ENCODE measurements at regions not wholly inside any gene's neighbourhood (a gene's known extent, or its start where the extent isn't known, plus 50 kb on each side); places are given as distances from the start of the nearest gene placed in this dataset.

- H3K9me3 ChIP-seq (ENCODE audit: control insufficient read depth, insufficient read depth, low read depth, low read length), result no peaks in the 10 kb centered on the region
- no peaks in the 10 kb centered on the region for H3K4me1 ChIP-seq (ENCODE audit: control insufficient read depth, extremely low read depth, insufficient read depth, low read length)
- H3K4me2 ChIP-seq (ENCODE audit: extremely low read depth, insufficient read depth, low read length), result no peak overlapping the region
- no peak overlapping the region for H3K27ac ChIP-seq (ENCODE audit: insufficient read depth, low read length)
- TF ChIP-seq CTCF (conservative IDR thresholded peaks at IDR 0.05 in 1 of 2, IDR thresholded peaks at IDR 0.05 in 1 of 2; ENCODE audit: low read depth in 1 of 2, low read length in 2 of 2) (no peak), EZH2 (IDR thresholded peaks at IDR 0.05; ENCODE audit: low read length, missing control alignments) (no peak)
- no peak overlapping the region for H2AFZ ChIP-seq (ENCODE audit: low read length)
- H3K4me3 ChIP-seq (replicated peaks in 1 of 4; ENCODE audit: control extremely low read depth in 1 of 4, insufficient read depth in 1 of 4, low read depth in 3 of 4, low read length in 4 of 4), result no peak overlapping the region
- no peaks in the 10 kb centered on the region for H3K27me3 ChIP-seq (ENCODE audit: control insufficient read depth, insufficient read depth, low read length)
- no peaks in the 10 kb centered on the region for H4K20me1 ChIP-seq (ENCODE audit: control insufficient read depth, extremely low read depth, insufficient read depth, low read length)
- H3K9ac ChIP-seq (ENCODE audit: insufficient read depth, low read length), result no peak overlapping the region
- H3K36me3 ChIP-seq (ENCODE audit: control insufficient read depth, insufficient read depth, low read length), result no peaks in the 10 kb centered on the region
- no peak for DNase-seq (ENCODE audit: low read depth in 2 of 2)
- no peaks in the 10 kb centered on the region for H3K79me2 ChIP-seq (ENCODE audit: control insufficient read depth, insufficient read depth, low read length)
These were observed 612.6 kb upstream of the ACVR2A start for GRCh38 chr2:147232225-147232669.

- no peak overlapping the region for H2AFZ ChIP-seq (ENCODE audit: low read length)
These were observed 613.2 kb upstream of the ACVR2A start for GRCh38 chr2:147231607-147232006.

GRCh38 chr2:147231081-147231480, 613.7 kb upstream of the ACVR2A start:
- Histone ChIP-seq H3K4me3 (replicated peaks in 1 of 4; ENCODE audit: control extremely low read depth in 1 of 4, insufficient read depth in 1 of 4, low read depth in 3 of 4, low read length in 4 of 4) (no peak overlapping the region), H3K79me2 (ENCODE audit: control insufficient read depth, insufficient read depth, low read length) (no peaks in the 10 kb centered on the region), H2AFZ (ENCODE audit: low read length) (no peak overlapping the region), H3K4me1 (ENCODE audit: control insufficient read depth, extremely low read depth, insufficient read depth, low read length) (no peaks in the 10 kb centered on the region), H3K4me2 (ENCODE audit: extremely low read depth, insufficient read depth, low read length) (no peak overlapping the region), H3K27me3 (ENCODE audit: control insufficient read depth, insufficient read depth, low read length) (no peaks in the 10 kb centered on the region), H3K9me3 (ENCODE audit: control insufficient read depth, insufficient read depth, low read depth, low read length) (no peaks in the 10 kb centered on the region), H3K36me3 (ENCODE audit: control insufficient read depth, insufficient read depth, low read length) (no peaks in the 10 kb centered on the region), H3K27ac (ENCODE audit: insufficient read depth, low read length) (no peak overlapping the region), H3K9ac (ENCODE audit: insufficient read depth, low read length) (no peak overlapping the region), H4K20me1 (ENCODE audit: control insufficient read depth, extremely low read depth, insufficient read depth, low read length) (no peaks in the 10 kb centered on the region)
- TF ChIP-seq CTCF (conservative IDR thresholded peaks at IDR 0.05 in 1 of 2, IDR thresholded peaks at IDR 0.05 in 1 of 2; ENCODE audit: low read depth in 1 of 2, low read length in 2 of 2) (no peak), EZH2 (IDR thresholded peaks at IDR 0.05; ENCODE audit: low read length, missing control alignments) (no peak)
- no peak for DNase-seq (ENCODE audit: low read depth in 2 of 2)

More at GRCh38 chr2:147231607-147232006, 613.2 kb upstream of the ACVR2A start:
- TF ChIP-seq EZH2 (IDR thresholded peaks at IDR 0.05; ENCODE audit: low read length, missing control alignments) (no peak), CTCF (conservative IDR thresholded peaks at IDR 0.05 in 1 of 2, IDR thresholded peaks at IDR 0.05 in 1 of 2; ENCODE audit: low read depth in 1 of 2, low read length in 2 of 2) (no peak)
- Histone ChIP-seq H3K36me3 (ENCODE audit: control insufficient read depth, insufficient read depth, low read length) (no peaks in the 10 kb centered on the region), H3K9ac (ENCODE audit: insufficient read depth, low read length) (no peak overlapping the region), H3K79me2 (ENCODE audit: control insufficient read depth, insufficient read depth, low read length) (no peaks in the 10 kb centered on the region), H3K4me3 (replicated peaks in 1 of 4; ENCODE audit: control extremely low read depth in 1 of 4, insufficient read depth in 1 of 4, low read depth in 3 of 4, low read length in 4 of 4) (no peak overlapping the region), H3K9me3 (ENCODE audit: control insufficient read depth, insufficient read depth, low read depth, low read length) (no peaks in the 10 kb centered on the region), H4K20me1 (ENCODE audit: control insufficient read depth, extremely low read depth, insufficient read depth, low read length) (no peaks in the 10 kb centered on the region), H3K27me3 (ENCODE audit: control insufficient read depth, insufficient read depth, low read length) (no peaks in the 10 kb centered on the region), H3K4me1 (ENCODE audit: control insufficient read depth, extremely low read depth, insufficient read depth, low read length) (no peaks in the 10 kb centered on the region), H3K4me2 (ENCODE audit: extremely low read depth, insufficient read depth, low read length) (no peak overlapping the region), H3K27ac (ENCODE audit: insufficient read depth, low read length) (no peak overlapping the region)
- no peak for DNase-seq (ENCODE audit: low read depth in 2 of 2)

Data from fibroblast of lung (primary cell).